Neural cell (in vitro differentiated cells): ENCODE measurements at regions not wholly inside any gene's neighbourhood (a gene's known extent, or its start where the extent isn't known, plus 50 kb on each side); places are given as distances from the start of the nearest gene placed in this dataset.

Experiments
- H2AFZ ChIP-seq: fragments of 200-600, 300-800 bp; sonication (generic), shearing (Covaris generic); 2 replicates; pipeline ENCODE4 v1.6.0; 2014; ENCODE audit warnings: low read depth, mild to moderate bottlenecking, antibody characterized with exemption, low read length, moderate library complexity
- H3F3A ChIP-seq: fragments of 200-600 bp; shearing (Covaris generic); 2 replicates; pipeline ENCODE4 v1.6.1; 2016; ENCODE audit warnings: mild to moderate bottlenecking, moderate library complexity, mixed read lengths, antibody characterized with exemption, low read length; ENCODE audit not compliant: insufficient read depth, poor library complexity, severe bottlenecking
- H3K27ac ChIP-seq: fragments of 200-600, 300-800 bp; sonication (generic), shearing (Covaris generic); 2 replicates; pipeline ENCODE4 v1.5.1; 2014; ENCODE audit warnings: mild to moderate bottlenecking, low read length, moderate library complexity
- H3K27me3 ChIP-seq: fragments of 300-800, 200-600 bp; sonication (generic), shearing (Covaris generic); 2 replicates; pipeline ENCODE4 v1.6.0; 2014; ENCODE audit warnings: mild to moderate bottlenecking, low read depth, low read length, moderate library complexity; ENCODE audit not compliant: insufficient read depth
- H3K36me3 ChIP-seq: fragments of 300-800, 200-600 bp; sonication (generic), shearing (Covaris generic); 2 replicates; pipeline ENCODE4 v1.5.1; 2014; ENCODE audit warnings: mild to moderate bottlenecking, antibody characterized with exemption, low read length, moderate library complexity; ENCODE audit not compliant: insufficient read depth
- H3K4me2 ChIP-seq: fragments of 300-800, 200-600 bp; sonication (generic), shearing (Covaris generic); 2 replicates; pipeline ENCODE4 v1.6.0; 2014; ENCODE audit warnings: mild to moderate bottlenecking, low read length
- H3K4me3 ChIP-seq: fragments of 300-800, 200-600 bp; sonication (generic), shearing (Covaris generic); 2 replicates; pipeline ENCODE4 v1.5.1; 2014; ENCODE audit warnings: mild to moderate bottlenecking, low read length, moderate library complexity
- H3K79me2 ChIP-seq: fragments of 200-600 bp; shearing (Covaris generic); replicated peaks from 2 replicates; pipeline ENCODE4 v1.6.0; 2014; ENCODE audit warnings: mild to moderate bottlenecking, low read length, moderate library complexity; ENCODE audit not compliant: insufficient read depth
- H3K9ac ChIP-seq: fragments of 300-800, 200-600 bp; sonication (generic), shearing (Covaris generic); 2 replicates; pipeline ENCODE4 v1.6.1; 2016; ENCODE audit warnings: mild to moderate bottlenecking, low read length, mixed read lengths
- H3K9me2 ChIP-seq: fragments of 200-600 bp; shearing (Covaris generic); 2 replicates; pipeline ENCODE4 v1.6.1; 2016; ENCODE audit warnings: mild to moderate bottlenecking, low read length, mixed read lengths; ENCODE audit not compliant: insufficient read depth
- H3K9me3 ChIP-seq: fragments of 200-600, 300-800 bp; sonication (generic), shearing (Covaris generic); 2 replicates; pipeline ENCODE4 v1.6.1; 2016; ENCODE audit warnings: mild to moderate bottlenecking, mixed run types, low read length, moderate library complexity, mixed read lengths
- H4K20me1 ChIP-seq: fragments of 200-600 bp; shearing (Covaris generic); 2 replicates; pipeline ENCODE4 v1.6.1; 2016; ENCODE audit warnings: mild to moderate bottlenecking, mixed run types; ENCODE audit not compliant: insufficient read depth
- EP300 ChIP-seq: fragments of 450-650 bp; conservative IDR thresholded peaks from 2 replicates; pipeline ENCODE4 v1.6.1; 2014; ENCODE audit warnings: antibody characterized with exemption, mild to moderate bottlenecking, moderate library complexity; ENCODE audit not compliant: poor library complexity, severe bottlenecking
- EZH2 ChIP-seq: fragments of 200-600, 300-800 bp; shearing (Covaris generic), sonication (generic); IDR thresholded peaks from 2 replicates; pipeline ENCODE4 v1.6.1; 2014; ENCODE audit warnings: antibody characterized with exemption, low read length, borderline replicate concordance, mild to moderate bottlenecking; ENCODE audit not compliant: insufficient read depth, poor library complexity, severe bottlenecking
- MXI1 ChIP-seq: fragments of 450-650 bp; conservative IDR thresholded peaks from 2 replicates; pipeline ENCODE4 v1.6.1; 2014; ENCODE audit warnings: antibody characterized with exemption, mild to moderate bottlenecking; ENCODE audit not compliant: poor library complexity, severe bottlenecking
- POLR2AphosphoS5 ChIP-seq: IDR thresholded peaks from 2 replicates; pipeline ENCODE4 v1.6.1; 2012
- RAD21 ChIP-seq: fragments of 450-650 bp; conservative IDR thresholded peaks from 2 replicates; pipeline ENCODE4 v1.6.1; 2014; ENCODE audit warnings: antibody characterized with exemption, mild to moderate bottlenecking, moderate library complexity
- SMC3 ChIP-seq: fragments of 450-650 bp; conservative IDR thresholded peaks from 2 replicates; pipeline ENCODE4 v1.6.1; 2014; ENCODE audit warnings: antibody characterized with exemption, mild to moderate bottlenecking, moderate library complexity; ENCODE audit not compliant: poor library complexity
- TAF1 ChIP-seq: IDR thresholded peaks from 2 replicates; pipeline ENCODE4 v1.6.1; 2012; ENCODE audit warnings: low read depth
- TF ChIP-seq, protein P1 (sequence below): IDR thresholded peaks from 2 replicates; pipeline ENCODE4 v1.6.1; 2012; ENCODE audit warnings: borderline replicate concordance
- TF ChIP-seq, protein P2 (sequence below): fragments of 450-650 bp; IDR thresholded peaks from 2 replicates; pipeline ENCODE4 v1.5.1; 2014; ENCODE audit warnings: antibody characterized with exemption, mild to moderate bottlenecking, moderate library complexity; ENCODE audit not compliant: poor library complexity, severe bottlenecking

DNA sequence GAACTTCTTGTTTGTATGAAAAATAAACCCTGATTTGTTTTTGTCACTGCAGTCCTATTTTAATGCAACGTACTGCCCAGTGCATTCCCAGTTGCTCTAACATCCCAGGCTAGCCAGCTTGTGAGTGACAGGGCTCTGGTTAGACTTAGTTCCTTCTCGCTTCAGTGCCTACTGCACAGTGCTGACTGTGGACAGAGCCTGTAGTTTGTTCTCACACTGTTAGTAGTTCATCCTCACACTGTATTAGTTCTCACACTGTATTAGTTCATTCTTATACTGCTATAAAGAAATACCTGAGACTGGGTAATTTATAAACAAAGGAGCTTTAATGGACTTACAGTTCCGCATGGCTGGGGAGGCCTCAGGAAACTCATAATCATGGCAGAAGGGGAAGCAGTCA lies 116.6 kb upstream of the SALL1 start:
- H3K79me2 ChIP-seq: no peaks in the 10 kb centered on the region

DNA sequence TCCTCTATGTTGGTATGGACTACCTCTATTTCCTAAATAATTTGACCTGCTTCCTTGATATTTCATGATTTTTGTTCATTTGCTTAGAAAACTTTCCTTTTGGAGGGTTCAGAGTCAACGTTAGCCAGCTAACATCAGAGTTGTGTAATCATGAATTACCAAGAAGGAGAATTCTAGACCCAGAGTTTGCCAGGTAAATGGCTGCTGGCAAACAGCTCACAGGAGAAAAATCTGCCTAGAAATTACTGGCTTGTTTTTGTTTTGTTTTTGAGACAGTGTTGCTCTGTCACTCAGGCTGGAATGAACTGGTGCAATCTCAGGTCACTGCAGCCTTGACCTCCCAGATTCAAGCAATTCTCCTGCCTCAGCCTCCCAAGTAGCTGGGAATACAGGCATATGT lies 111.4 kb upstream of the SALL1 start:
- no peaks in the 10 kb centered on the region for H3K36me3 ChIP-seq
- H3K79me2 ChIP-seq: no peaks in the 10 kb centered on the region
- no peaks in the 10 kb centered on the region for H4K20me1 ChIP-seq
- H3K9ac ChIP-seq: no peak overlapping the region
- H3F3A ChIP-seq: no peaks in the 10 kb centered on the region
- no peak overlapping the region for H3K27ac ChIP-seq
- H3K9me3 ChIP-seq: no peaks in the 10 kb centered on the region
- H2AFZ ChIP-seq: no peak overlapping the region
- no peak overlapping the region for H3K4me2 ChIP-seq
- H3K9me2 ChIP-seq: no peaks in the 10 kb centered on the region
- no peaks in the 10 kb centered on the region for H3K27me3 ChIP-seq
- no peak for TF ChIP-seq EP300
- TF ChIP-seq POLR2AphosphoS5: no peak
- TF ChIP-seq TAF1: no peak
- TF ChIP-seq, protein P1, sequence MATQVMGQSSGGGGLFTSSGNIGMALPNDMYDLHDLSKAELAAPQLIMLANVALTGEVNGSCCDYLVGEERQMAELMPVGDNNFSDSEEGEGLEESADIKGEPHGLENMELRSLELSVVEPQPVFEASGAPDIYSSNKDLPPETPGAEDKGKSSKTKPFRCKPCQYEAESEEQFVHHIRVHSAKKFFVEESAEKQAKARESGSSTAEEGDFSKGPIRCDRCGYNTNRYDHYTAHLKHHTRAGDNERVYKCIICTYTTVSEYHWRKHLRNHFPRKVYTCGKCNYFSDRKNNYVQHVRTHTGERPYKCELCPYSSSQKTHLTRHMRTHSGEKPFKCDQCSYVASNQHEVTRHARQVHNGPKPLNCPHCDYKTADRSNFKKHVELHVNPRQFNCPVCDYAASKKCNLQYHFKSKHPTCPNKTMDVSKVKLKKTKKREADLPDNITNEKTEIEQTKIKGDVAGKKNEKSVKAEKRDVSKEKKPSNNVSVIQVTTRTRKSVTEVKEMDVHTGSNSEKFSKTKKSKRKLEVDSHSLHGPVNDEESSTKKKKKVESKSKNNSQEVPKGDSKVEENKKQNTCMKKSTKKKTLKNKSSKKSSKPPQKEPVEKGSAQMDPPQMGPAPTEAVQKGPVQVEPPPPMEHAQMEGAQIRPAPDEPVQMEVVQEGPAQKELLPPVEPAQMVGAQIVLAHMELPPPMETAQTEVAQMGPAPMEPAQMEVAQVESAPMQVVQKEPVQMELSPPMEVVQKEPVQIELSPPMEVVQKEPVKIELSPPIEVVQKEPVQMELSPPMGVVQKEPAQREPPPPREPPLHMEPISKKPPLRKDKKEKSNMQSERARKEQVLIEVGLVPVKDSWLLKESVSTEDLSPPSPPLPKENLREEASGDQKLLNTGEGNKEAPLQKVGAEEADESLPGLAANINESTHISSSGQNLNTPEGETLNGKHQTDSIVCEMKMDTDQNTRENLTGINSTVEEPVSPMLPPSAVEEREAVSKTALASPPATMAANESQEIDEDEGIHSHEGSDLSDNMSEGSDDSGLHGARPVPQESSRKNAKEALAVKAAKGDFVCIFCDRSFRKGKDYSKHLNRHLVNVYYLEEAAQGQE: no peak
- TF ChIP-seq MXI1: no peak
- no peak for TF ChIP-seq RAD21
- no peak for TF ChIP-seq EZH2
- TF ChIP-seq, protein P2, sequence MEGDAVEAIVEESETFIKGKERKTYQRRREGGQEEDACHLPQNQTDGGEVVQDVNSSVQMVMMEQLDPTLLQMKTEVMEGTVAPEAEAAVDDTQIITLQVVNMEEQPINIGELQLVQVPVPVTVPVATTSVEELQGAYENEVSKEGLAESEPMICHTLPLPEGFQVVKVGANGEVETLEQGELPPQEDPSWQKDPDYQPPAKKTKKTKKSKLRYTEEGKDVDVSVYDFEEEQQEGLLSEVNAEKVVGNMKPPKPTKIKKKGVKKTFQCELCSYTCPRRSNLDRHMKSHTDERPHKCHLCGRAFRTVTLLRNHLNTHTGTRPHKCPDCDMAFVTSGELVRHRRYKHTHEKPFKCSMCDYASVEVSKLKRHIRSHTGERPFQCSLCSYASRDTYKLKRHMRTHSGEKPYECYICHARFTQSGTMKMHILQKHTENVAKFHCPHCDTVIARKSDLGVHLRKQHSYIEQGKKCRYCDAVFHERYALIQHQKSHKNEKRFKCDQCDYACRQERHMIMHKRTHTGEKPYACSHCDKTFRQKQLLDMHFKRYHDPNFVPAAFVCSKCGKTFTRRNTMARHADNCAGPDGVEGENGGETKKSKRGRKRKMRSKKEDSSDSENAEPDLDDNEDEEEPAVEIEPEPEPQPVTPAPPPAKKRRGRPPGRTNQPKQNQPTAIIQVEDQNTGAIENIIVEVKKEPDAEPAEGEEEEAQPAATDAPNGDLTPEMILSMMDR: no peak
- no peak for TF ChIP-seq SMC3
- no peak overlapping the region for H3K4me3 ChIP-seq

More for the DNA sequence above, 116.6 kb upstream of the SALL1 start:
- no peak overlapping the region for H3K27ac ChIP-seq
- H3K27me3 ChIP-seq: no peaks in the 10 kb centered on the region
- no peak overlapping the region for H3K4me2 ChIP-seq
- TF ChIP-seq, protein P2: no peak
- TF ChIP-seq RAD21 (no peak), TAF1 (no peak), POLR2AphosphoS5 (no peak), EP300 (no peak), EZH2 (no peak), MXI1 (no peak), SMC3 (no peak)
- TF ChIP-seq, protein P1: no peak
- H3K9ac ChIP-seq: no peak overlapping the region
- no peaks in the 10 kb centered on the region for H3K36me3 ChIP-seq
- H3K9me3 ChIP-seq: no peaks in the 10 kb centered on the region
- H2AFZ ChIP-seq: no peak overlapping the region
- no peaks in the 10 kb centered on the region for H3F3A ChIP-seq
- no peaks in the 10 kb centered on the region for H3K9me2 ChIP-seq
- H4K20me1 ChIP-seq: no peaks in the 10 kb centered on the region
- no peak overlapping the region for H3K4me3 ChIP-seq
